Right lobe of liver (tissue), 6 donors: ENCODE measurements at regions not wholly inside any gene's neighbourhood (a gene's known extent, or its start where the extent isn't known, plus 50 kb on each side); places are given as distances from the start of the nearest gene placed in this dataset.

Source experiments
- ATAC-seq, 4 donors: fragments of 200-7000 bp; cut with Tn5 transposase; one replicate each; pipeline ENCODE4 v1.9.1; 2020; ENCODE audit warnings: mild to moderate bottlenecking in 4 of 4, moderate library complexity in 4 of 4
- DNase-seq, 3 donors: peaks; one replicate each; pipeline ENCODE4 v3.0.0-alpha.2; 2020
- H3K27ac ChIP-seq, 3 donors: fragments of 200-600 bp; one replicate each; pipeline ENCODE4 v1.8.0; 2022
- H3K27me3 ChIP-seq, 2 donors: fragments of 200-600 bp; one replicate each; pipeline ENCODE4 v1.8.0; 2022
- H3K36me3 ChIP-seq, 4 donors: fragments of 200-600 bp; sonication (generic) in 1 of 4; one replicate each; pipeline versions ENCODE4 v1.5.1 to v1.8.0; 2017 to 2022; ENCODE audit warnings: control low read depth in 1 of 4
- H3K4me1 ChIP-seq, 4 donors: fragments of 200-600 bp; sonication (generic) in 1 of 4; one replicate each; pipeline versions ENCODE4 v1.5.1 to v1.8.0; 2017 to 2022; ENCODE audit warnings: control low read depth in 1 of 4
- H3K4me3 ChIP-seq, 3 donors: fragments of 200-600 bp; one replicate each; pipeline ENCODE4 v1.8.0; 2022
- H3K9me3 ChIP-seq, 4 donors: fragments of 200-600 bp; sonication (generic) in 1 of 4; one replicate each; pipeline versions ENCODE4 v1.5.1 to v1.8.0; 2017 to 2022; ENCODE audit warnings: control low read depth in 1 of 4
- CTCF ChIP-seq, 4 donors: fragments of 200-600 bp in 3 of 4; fragments of 450-650 bp in 1 of 4; IDR thresholded peaks; one replicate each; pipeline versions ENCODE4 v1.5.1 to v1.8.0; 2016 to 2022; ENCODE audit warnings: antibody characterized with exemption in 4 of 4, mild to moderate bottlenecking in 2 of 4
- POLR2A ChIP-seq: fragments of 450-650 bp; IDR thresholded peaks from one replicate; pipeline ENCODE4 v1.6.1; 2017; ENCODE audit warnings: antibody characterized with exemption, mild to moderate bottlenecking
- WGBS: methylation state at CpG from one replicate; pipeline ENCODE4 v1.1.6; 2018; ENCODE audit warnings: low coverage, low lambda C conversion rate; ENCODE audit not compliant: insufficient coverage; ENCODE audit errors: missing lambda C conversion rate; 5-methylcytosine and 5-hydroxymethylcytosine counted together
- intact Hi-C, 2 donors: fragments of 100-400 bp; cut with DNase I; formaldehyde crosslinking; loops; one replicate each; pipeline versions ENCODE4 v1.11.2 to v1.14.1; 2022
- donor health status: DM: no; HTN: yes; CAD: no.
- donor health status: DM: no; HTN: no; CAD: no.
- donor health status: DM: no; HTN: no; CAD: no.
- donor health status: DM: no; HTN: yes; CAD: no.
- donor health status: DM: no; HTN: yes; CAD: no.

- 20% methylated on average over 1 of the region's 1 CpG for WGBS
- no peaks in the 10 kb centered on the region for H3K36me3 ChIP-seq
Observed at GRCh38 chrX:99933865-99934264, 476.2 kb downstream of the PCDH19 start.

GRCh38 chrX:99914635-99915034 lies 495.4 kb downstream of the PCDH19 start:
- no peak overlapping the region for H3K27ac ChIP-seq
- H3K36me3 ChIP-seq: no peaks in the 10 kb centered on the region
- intact Hi-C loops: no loop called here
- TF ChIP-seq POLR2A (no peak), CTCF (IDR thresholded peaks at IDR 0.05) (no peak)
- H3K4me3 ChIP-seq: no peak overlapping the region
- DNase-seq: no peak
- H3K4me1 ChIP-seq: no peaks in the 10 kb centered on the region
- WGBS: 23% methylated on average over 2 of the region's 2 CpGs
- ATAC-seq: peak in 1 of 4 donors; percentile 85
- H3K27me3 ChIP-seq: no peaks in the 10 kb centered on the region
- H3K9me3 ChIP-seq: no peaks in the 10 kb centered on the region

More at GRCh38 chrX:99933865-99934264, 476.2 kb downstream of the PCDH19 start:
- Histone ChIP-seq H3K9me3 (no peaks in the 10 kb centered on the region), H3K27me3 (no peaks in the 10 kb centered on the region), H3K4me3 (no peak overlapping the region), H3K4me1 (no peaks in the 10 kb centered on the region), H3K27ac (no peak overlapping the region)
- TF ChIP-seq CTCF (IDR thresholded peaks at IDR 0.05) (no peak), POLR2A (no peak)
- DNase-seq (no peak), ATAC-seq (no peak)
- intact Hi-C loops: no loop called here

GRCh38 chrX:99913611-99914010 lies 496.5 kb downstream of the PCDH19 start:
- no peaks in the 10 kb centered on the region for H3K9me3 ChIP-seq

GRCh38 chrX:99909946-99910345 lies 500.1 kb downstream of the PCDH19 start:
- ATAC-seq: no peak
- no peak overlapping the region for H3K27ac ChIP-seq
- no peak for DNase-seq
- TF ChIP-seq POLR2A (no peak), CTCF (IDR thresholded peaks at IDR 0.05) (no peak)
- WGBS: 20% methylated on average over 1 of the region's 1 CpG
- H3K27me3 ChIP-seq: no peaks in the 10 kb centered on the region
- H3K4me1 ChIP-seq: no peaks in the 10 kb centered on the region
- no peak overlapping the region for H3K4me3 ChIP-seq
- H3K9me3 ChIP-seq: no peaks in the 10 kb centered on the region
- intact Hi-C loops: no loop called here
- no peaks in the 10 kb centered on the region for H3K36me3 ChIP-seq

More at GRCh38 chrX:99913611-99914010, 496.5 kb downstream of the PCDH19 start:
- WGBS: 52% methylated on average over 5 of the region's 5 CpGs
- no peak for DNase-seq
- no peak overlapping the region for H3K27ac ChIP-seq
- no peaks in the 10 kb centered on the region for H3K36me3 ChIP-seq
- H3K4me3 ChIP-seq: no peak overlapping the region
- H3K4me1 ChIP-seq: no peaks in the 10 kb centered on the region
- no peaks in the 10 kb centered on the region for H3K27me3 ChIP-seq
- TF ChIP-seq POLR2A (no peak), CTCF (IDR thresholded peaks at IDR 0.05) (no peak)
- ATAC-seq: no peak
- intact Hi-C loops: no loop called here

GRCh38 chrX:99901091-99901490 lies 509.0 kb downstream of the PCDH19 start:
- Histone ChIP-seq H3K9me3 (no peaks in the 10 kb centered on the region), H3K4me1 (no peaks in the 10 kb centered on the region), H3K36me3 (no peaks in the 10 kb centered on the region), H3K27me3 (no peaks in the 10 kb centered on the region), H3K4me3 (no peak overlapping the region), H3K27ac (no peak overlapping the region)
- intact Hi-C loops: no loop called here
- 43% methylated on average over 4 of the region's 4 CpGs for WGBS
- TF ChIP-seq POLR2A (no peak), CTCF (IDR thresholded peaks at IDR 0.05) (no peak)
- no peak for DNase-seq
- ATAC-seq: no peak
